ENCODE measurements at regions not wholly inside any gene's neighbourhood (a gene's known extent, or its start where the extent isn't known, plus 50 kb on each side); places are given as distances from the start of the nearest gene placed in this dataset.

- TF ChIP-seq EZH2 (IDR thresholded peaks at IDR 0.05; ENCODE audit: low read depth, unreplicated experiment): no peak
- no peak for TF ChIP-seq EZH2phosphoT487 (IDR thresholded peaks at IDR 0.05; ENCODE audit: unreplicated experiment)
- TF ChIP-seq, protein P1, sequence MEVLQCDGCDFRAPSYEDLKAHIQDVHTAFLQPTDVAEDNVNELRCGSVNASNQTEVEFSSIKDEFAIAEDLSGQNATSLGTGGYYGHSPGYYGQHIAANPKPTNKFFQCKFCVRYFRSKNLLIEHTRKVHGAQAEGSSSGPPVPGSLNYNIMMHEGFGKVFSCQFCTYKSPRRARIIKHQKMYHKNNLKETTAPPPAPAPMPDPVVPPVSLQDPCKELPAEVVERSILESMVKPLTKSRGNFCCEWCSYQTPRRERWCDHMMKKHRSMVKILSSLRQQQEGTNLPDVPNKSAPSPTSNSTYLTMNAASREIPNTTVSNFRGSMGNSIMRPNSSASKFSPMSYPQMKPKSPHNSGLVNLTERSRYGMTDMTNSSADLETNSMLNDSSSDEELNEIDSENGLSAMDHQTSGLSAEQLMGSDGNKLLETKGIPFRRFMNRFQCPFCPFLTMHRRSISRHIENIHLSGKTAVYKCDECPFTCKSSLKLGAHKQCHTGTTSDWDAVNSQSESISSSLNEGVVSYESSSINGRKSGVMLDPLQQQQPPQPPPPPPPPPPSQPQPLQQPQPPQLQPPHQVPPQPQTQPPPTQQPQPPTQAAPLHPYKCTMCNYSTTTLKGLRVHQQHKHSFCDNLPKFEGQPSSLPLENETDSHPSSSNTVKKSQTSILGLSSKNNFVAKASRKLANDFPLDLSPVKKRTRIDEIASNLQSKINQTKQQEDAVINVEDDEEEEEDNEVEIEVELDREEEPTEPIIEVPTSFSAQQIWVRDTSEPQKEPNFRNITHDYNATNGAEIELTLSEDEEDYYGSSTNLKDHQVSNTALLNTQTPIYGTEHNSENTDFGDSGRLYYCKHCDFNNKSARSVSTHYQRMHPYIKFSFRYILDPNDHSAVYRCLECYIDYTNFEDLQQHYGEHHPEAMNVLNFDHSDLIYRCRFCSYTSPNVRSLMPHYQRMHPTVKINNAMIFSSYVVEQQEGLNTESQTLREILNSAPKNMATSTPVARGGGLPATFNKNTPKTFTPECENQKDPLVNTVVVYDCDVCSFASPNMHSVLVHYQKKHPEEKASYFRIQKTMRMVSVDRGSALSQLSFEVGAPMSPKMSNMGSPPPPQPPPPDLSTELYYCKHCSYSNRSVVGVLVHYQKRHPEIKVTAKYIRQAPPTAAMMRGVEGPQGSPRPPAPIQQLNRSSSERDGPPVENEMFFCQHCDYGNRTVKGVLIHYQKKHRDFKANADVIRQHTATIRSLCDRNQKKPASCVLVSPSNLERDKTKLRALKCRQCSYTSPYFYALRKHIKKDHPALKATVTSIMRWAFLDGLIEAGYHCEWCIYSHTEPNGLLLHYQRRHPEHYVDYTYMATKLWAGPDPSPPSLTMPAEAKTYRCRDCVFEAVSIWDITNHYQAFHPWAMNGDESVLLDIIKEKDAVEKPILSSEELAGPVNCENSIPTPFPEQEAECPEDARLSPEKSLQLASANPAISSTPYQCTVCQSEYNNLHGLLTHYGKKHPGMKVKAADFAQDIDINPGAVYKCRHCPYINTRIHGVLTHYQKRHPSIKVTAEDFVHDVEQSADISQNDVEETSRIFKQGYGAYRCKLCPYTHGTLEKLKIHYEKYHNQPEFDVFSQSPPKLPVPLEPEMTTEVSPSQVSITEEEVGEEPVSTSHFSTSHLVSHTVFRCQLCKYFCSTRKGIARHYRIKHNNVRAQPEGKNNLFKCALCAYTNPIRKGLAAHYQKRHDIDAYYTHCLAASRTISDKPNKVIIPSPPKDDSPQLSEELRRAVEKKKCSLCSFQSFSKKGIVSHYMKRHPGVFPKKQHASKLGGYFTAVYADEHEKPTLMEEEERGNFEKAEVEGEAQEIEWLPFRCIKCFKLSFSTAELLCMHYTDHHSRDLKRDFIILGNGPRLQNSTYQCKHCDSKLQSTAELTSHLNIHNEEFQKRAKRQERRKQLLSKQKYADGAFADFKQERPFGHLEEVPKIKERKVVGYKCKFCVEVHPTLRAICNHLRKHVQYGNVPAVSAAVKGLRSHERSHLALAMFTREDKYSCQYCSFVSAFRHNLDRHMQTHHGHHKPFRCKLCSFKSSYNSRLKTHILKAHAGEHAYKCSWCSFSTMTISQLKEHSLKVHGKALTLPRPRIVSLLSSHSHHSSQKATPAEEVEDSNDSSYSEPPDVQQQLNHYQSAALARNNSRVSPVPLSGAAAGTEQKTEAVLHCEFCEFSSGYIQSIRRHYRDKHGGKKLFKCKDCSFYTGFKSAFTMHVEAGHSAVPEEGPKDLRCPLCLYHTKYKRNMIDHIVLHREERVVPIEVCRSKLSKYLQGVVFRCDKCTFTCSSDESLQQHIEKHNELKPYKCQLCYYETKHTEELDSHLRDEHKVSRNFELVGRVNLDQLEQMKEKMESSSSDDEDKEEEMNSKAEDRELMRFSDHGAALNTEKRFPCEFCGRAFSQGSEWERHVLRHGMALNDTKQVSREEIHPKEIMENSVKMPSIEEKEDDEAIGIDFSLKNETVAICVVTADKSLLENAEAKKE (CRISPR knock-in tag; IDR thresholded peaks at IDR 0.05): no peak
- no peak for TF ChIP-seq ZNF114 (CRISPR knock-in tag; IDR thresholded peaks at IDR 0.05)
Observed at GRCh38 chr10:130631142-130632096, 495.2 kb downstream of the GLRX3 start (continued).

DNA sequence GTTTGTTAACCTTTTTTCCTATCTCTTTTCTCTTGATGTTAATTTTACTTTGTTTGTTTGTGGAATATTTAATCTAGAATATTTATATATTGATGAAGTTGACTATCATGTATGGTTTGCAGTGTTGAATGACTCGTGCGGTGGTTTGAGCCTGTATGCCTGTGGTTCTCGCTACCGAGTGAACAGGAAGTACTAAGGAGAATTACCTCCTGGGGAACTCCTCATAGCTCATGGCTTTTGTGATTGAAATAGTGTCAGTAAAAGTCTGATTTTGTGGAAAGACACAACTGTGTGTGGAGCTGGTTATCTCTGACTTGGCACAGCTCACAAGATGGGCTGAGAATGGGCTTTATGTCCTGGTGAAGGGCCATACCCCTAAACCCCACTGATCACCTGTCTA lies 498.6 kb downstream of the GLRX3 start:
- Histone ChIP-seq H3F3A (replicated peaks; ENCODE audit: low read depth) (no peaks in the 10 kb centered on the region), H2AFZ (no peak overlapping the region), H3K36me3 (ENCODE audit: insufficient read depth) (peaks cover 3% of the 10 kb centered on the region; the same call in 1 of the 2 replicates), H3K4me1 (ENCODE audit: insufficient read depth) (no peaks in the 10 kb centered on the region), H3K79me2 (replicated peaks; ENCODE audit: insufficient read depth) (no peaks in the 10 kb centered on the region), H3K27me3 (ENCODE audit: insufficient read depth) (no peaks in the 10 kb centered on the region), H4K20me1 (replicated peaks; ENCODE audit: insufficient read depth) (no peaks in the 10 kb centered on the region), H3K27ac (ENCODE audit: low read depth) (no peak overlapping the region), H3K4me2 (no peak overlapping the region), H3K4me3 (no peak overlapping the region), H3K9me2 (ENCODE audit: insufficient read depth) (no peaks in the 10 kb centered on the region)
- no peak overlapping the region for H3K4me3 Mint-ChIP-seq
- H3K36me3 Mint-ChIP-seq (ENCODE audit: low read depth): peaks cover 23% of the 10 kb centered on the region; the same call in 2 of the 3 replicates
- H3K27ac Mint-ChIP-seq: no peak overlapping the region
- peaks cover 1% of the 10 kb centered on the region for H3K27me3 Mint-ChIP-seq (ENCODE audit: insufficient read depth, low read depth, poor library complexity)
- peaks cover 4% of the 10 kb centered on the region; the same call in 2 of the 3 replicates for H3K4me1 Mint-ChIP-seq
- H3K9me3 Mint-ChIP-seq: peaks cover 98% of the 10 kb centered on the region
- ATAC-seq (no peak), DNase-seq (ENCODE audit: low spot score) (no peak)
- TF ChIP-seq JUNB (IDR thresholded peaks at IDR 0.05; ENCODE audit: unreplicated experiment) (no peak), POLR2AphosphoS5 (IDR thresholded peaks at IDR 0.05; ENCODE audit: low read depth) (no peak), STAT1 (IDR thresholded peaks at IDR 0.05; ENCODE audit: unreplicated experiment) (no peak), EZH2 (IDR thresholded peaks at IDR 0.05; ENCODE audit: low read depth, unreplicated experiment) (no peak), ZNF331 (CRISPR knock-in tag; IDR thresholded peaks at IDR 0.05; ENCODE audit: low read depth) (no peak), ZNF114 (CRISPR knock-in tag; IDR thresholded peaks at IDR 0.05) (no peak)
- TF ChIP-seq, protein P2, sequence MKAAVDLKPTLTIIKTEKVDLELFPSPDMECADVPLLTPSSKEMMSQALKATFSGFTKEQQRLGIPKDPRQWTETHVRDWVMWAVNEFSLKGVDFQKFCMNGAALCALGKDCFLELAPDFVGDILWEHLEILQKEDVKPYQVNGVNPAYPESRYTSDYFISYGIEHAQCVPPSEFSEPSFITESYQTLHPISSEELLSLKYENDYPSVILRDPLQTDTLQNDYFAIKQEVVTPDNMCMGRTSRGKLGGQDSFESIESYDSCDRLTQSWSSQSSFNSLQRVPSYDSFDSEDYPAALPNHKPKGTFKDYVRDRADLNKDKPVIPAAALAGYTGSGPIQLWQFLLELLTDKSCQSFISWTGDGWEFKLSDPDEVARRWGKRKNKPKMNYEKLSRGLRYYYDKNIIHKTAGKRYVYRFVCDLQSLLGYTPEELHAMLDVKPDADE (IDR thresholded peaks at IDR 0.05): no peak
- TF ChIP-seq, protein P3, sequence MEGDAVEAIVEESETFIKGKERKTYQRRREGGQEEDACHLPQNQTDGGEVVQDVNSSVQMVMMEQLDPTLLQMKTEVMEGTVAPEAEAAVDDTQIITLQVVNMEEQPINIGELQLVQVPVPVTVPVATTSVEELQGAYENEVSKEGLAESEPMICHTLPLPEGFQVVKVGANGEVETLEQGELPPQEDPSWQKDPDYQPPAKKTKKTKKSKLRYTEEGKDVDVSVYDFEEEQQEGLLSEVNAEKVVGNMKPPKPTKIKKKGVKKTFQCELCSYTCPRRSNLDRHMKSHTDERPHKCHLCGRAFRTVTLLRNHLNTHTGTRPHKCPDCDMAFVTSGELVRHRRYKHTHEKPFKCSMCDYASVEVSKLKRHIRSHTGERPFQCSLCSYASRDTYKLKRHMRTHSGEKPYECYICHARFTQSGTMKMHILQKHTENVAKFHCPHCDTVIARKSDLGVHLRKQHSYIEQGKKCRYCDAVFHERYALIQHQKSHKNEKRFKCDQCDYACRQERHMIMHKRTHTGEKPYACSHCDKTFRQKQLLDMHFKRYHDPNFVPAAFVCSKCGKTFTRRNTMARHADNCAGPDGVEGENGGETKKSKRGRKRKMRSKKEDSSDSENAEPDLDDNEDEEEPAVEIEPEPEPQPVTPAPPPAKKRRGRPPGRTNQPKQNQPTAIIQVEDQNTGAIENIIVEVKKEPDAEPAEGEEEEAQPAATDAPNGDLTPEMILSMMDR (conservative IDR thresholded peaks at IDR 0.05; ENCODE audit: low read depth in 2 of 2): no peak

Data from GM23338 (cell line).